ENCODE measurements at regions not wholly inside any gene's neighbourhood (a gene's known extent, or its start where the extent isn't known, plus 50 kb on each side); places are given as distances from the start of the nearest gene placed in this dataset.

- H4K91ac ChIP-seq (ENCODE audit: insufficient read depth, low read depth, low read length) = no peak overlapping the region
- no peak overlapping the region for H2AK9ac ChIP-seq (replicated peaks; ENCODE audit: low read depth, low read length, poor library complexity)
- intact Hi-C loops (cut with micrococcal nuclease) = no loop called here
- H3K18ac ChIP-seq (ENCODE audit: low read depth, low read length) = no peak overlapping the region
- dilution Hi-C loops (cut with HindIII; ENCODE audit: low sequenced_read_pairs, unreplicated experiment) = no loop called here
- no peaks in the 10 kb centered on the region for H3K27me3 ChIP-seq (ENCODE audit: control insufficient read depth, insufficient read depth, low read length)
- H3K4me2 ChIP-seq (ENCODE audit: low read depth, low read length) = no peak overlapping the region
- H3K9me1 ChIP-seq (ENCODE audit: insufficient read depth, low read length) = no peaks in the 10 kb centered on the region
- CTCF ChIA-PET = no interaction called here
- no peak overlapping the region for H2BK15ac ChIP-seq (ENCODE audit: low read depth, low read length)
- no peak overlapping the region for H3K27ac ChIP-seq (ENCODE audit: insufficient read depth, low read length)
- H2BK120ac ChIP-seq (ENCODE audit: low read depth, low read length) = no peak overlapping the region
- H3K9ac ChIP-seq (ENCODE audit: low read depth, low read length) = no peak overlapping the region
- in situ Hi-C loops (cut with MboI; ENCODE audit: low sequenced_read_pairs) = no loop called here
- no peak overlapping the region for H3K14ac ChIP-seq (replicated peaks; ENCODE audit: low read depth, low read length)
- WGBS, 2 experiments (ENCODE audit: extremely low coverage in 2 of 2, insufficient read length in 1 of 2) = no CpG with 5 or more reads among the region's 5 CpGs
- H3K56ac ChIP-seq (ENCODE audit: extremely low read depth, insufficient read depth, low read length) = no peak overlapping the region
- no peaks in the 10 kb centered on the region for H3K36me3 ChIP-seq (ENCODE audit: control insufficient read depth, insufficient read depth, low read length)
- no peak overlapping the region for H3K23ac ChIP-seq (ENCODE audit: low read depth, low read length)
- no peak overlapping the region for H2AFZ ChIP-seq (replicated peaks; ENCODE audit: low read length, poor library complexity)
- no peaks in the 10 kb centered on the region for H4K20me1 ChIP-seq (ENCODE audit: insufficient read depth, low read length)
- BruUV-seq (replicated peaks) = no TSS peak
- DNase-seq (no peak), ATAC-seq (ENCODE audit: low read depth) (no peak)
- no peak overlapping the region for H3K4ac ChIP-seq (ENCODE audit: low read depth, low read length)
- TF ChIP-seq CTCF (conservative IDR thresholded peaks at IDR 0.05; ENCODE audit: low read depth, low read length) = no peak
- TF ChIP-seq POLR2A (IDR thresholded peaks at IDR 0.05; ENCODE audit: low read depth, low read length) = no peak
- TF ChIP-seq USF2 (IDR thresholded peaks at IDR 0.05; ENCODE audit: low read depth, low read length) = no peak
- no peak overlapping the region for H2BK20ac ChIP-seq (ENCODE audit: low read depth, low read length)
- no peaks in the 10 kb centered on the region for H3K4me1 ChIP-seq (ENCODE audit: control insufficient read depth, insufficient read depth, low read length)
- no peaks in the 10 kb centered on the region for H3K9me3 ChIP-seq (ENCODE audit: control insufficient read depth, insufficient read depth, low read length)
- POLR2A ChIA-PET (ENCODE audit: unreplicated experiment) = no interaction called here
- H3K4me3 ChIP-seq (ENCODE audit: insufficient read depth, low read depth, low read length) = no peak overlapping the region
- H4K8ac ChIP-seq (ENCODE audit: low read depth in 2 of 2, low read length in 2 of 2) = no peak overlapping the region
- H2AK5ac ChIP-seq (ENCODE audit: low read depth, low read length) = no peak overlapping the region
- H4K5ac ChIP-seq (ENCODE audit: low read depth, low read length) = no peak overlapping the region
- no peaks in the 10 kb centered on the region for H3K79me1 ChIP-seq (ENCODE audit: low read depth in 1 of 2, low read length in 2 of 2)
- no peak overlapping the region for H2BK5ac ChIP-seq (ENCODE audit: low read depth, low read length, poor library complexity, severe bottlenecking)
Observed at GRCh38 chr6:23403460-23403859, 722.6 kb upstream of the NRSN1 start.
